ENCODE measurements at regions not wholly inside any gene's neighbourhood (a gene's known extent, or its start where the extent isn't known, plus 50 kb on each side); places are given as distances from the start of the nearest gene placed in this dataset.

DNA sequence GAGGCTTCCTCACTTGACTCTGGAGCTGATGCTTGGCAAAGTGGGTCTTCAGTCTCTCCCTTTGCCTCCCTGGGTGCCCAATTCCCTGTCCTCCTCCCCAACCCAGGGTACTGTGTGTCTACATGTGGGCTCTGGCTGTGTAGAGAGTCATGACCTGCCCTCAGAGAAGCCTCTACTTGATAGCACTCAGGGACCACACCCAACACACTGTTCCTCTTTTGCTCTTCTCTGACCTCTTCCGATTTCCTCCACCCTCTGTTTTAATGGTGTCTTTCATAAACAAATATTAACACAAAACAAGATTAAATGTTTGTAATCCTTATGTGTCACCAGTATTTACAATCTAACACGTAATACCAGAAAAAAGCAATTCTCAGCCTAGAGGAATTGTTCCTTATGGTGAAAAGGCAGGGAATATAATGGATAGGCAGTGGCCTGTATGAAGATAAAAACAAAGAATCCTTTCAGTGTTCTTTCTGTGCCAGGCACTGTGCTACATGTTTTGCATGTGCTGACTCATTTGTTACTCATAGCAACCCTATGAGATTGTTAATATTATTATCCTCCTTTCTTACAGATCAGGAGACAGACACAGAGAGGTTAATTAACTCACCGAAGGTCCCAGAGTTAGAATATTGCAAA is 58.2 kb downstream of the HSD3B1 start:
- peak; percentile 60 for DNase-seq

DNA sequence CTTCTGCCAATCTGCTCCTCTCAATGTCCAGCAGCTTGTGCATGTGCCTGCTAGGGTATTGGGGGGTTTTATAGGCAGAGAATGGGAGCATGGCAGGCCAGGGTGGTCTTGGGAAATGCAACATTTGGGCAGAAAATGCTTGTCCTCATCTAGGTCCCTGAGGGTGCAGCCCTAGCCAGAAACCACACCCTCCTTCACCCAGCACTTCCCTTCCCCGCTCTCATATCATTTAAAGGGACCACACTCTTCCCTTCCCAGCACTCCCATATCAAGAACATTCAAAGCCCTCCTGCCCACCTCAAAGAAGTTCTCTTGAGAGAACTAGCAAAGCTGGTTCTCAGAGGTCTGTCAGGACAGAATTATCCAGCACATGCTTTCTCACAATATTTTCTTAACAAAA is 62.1 kb downstream of the HSD3B1 start:
- DNase-seq = no peak

Measured in NCI-H748 treated with DMSO at 0.1 percent for 48 hours (cell line).